COR-L47 (cell line): ENCODE measurements at regions not wholly inside any gene's neighbourhood (a gene's known extent, or its start where the extent isn't known, plus 50 kb on each side); places are given as distances from the start of the nearest gene placed in this dataset.

Experiments used
- DNase-seq: peaks from one replicate; lab custom pipeline; 2025; lab: John Stamatoyannopoulos, UW

- no peak for DNase-seq
Measured at GRCh38 chr11:98559961-98560360, 460.8 kb upstream of the CNTN5 start.

- no peak for DNase-seq
Measured at GRCh38 chr11:98561252-98561651, 459.5 kb upstream of the CNTN5 start.

GRCh38 chr11:98561877-98562395, 458.8 kb upstream of the CNTN5 start:
- no peak for DNase-seq

GRCh38 chr11:98564233-98564632, 456.5 kb upstream of the CNTN5 start:
- no peak for DNase-seq

GRCh38 chr11:98564881-98565280, 455.9 kb upstream of the CNTN5 start:
- no peak for DNase-seq

GRCh38 chr11:98565311-98565710, 455.4 kb upstream of the CNTN5 start:
- no peak for DNase-seq

- DNase-seq: no peak
Measured at GRCh38 chr11:98566978-98567377, 453.8 kb upstream of the CNTN5 start.

GRCh38 chr11:98568013-98568412, 452.7 kb upstream of the CNTN5 start:
- DNase-seq: no peak

- DNase-seq: no peak
Measured at GRCh38 chr11:98572941-98573340, 447.8 kb upstream of the CNTN5 start.

- DNase-seq: no peak
Measured at GRCh38 chr11:98587884-98588283, 432.9 kb upstream of the CNTN5 start.

GRCh38 chr11:98589967-98590366, 430.8 kb upstream of the CNTN5 start:
- DNase-seq: no peak

GRCh38 chr11:98600103-98600502, 420.6 kb upstream of the CNTN5 start:
- no peak for DNase-seq

- DNase-seq: no peak
Measured at GRCh38 chr11:98600786-98601773, 419.7 kb upstream of the CNTN5 start.

- no peak for DNase-seq
Measured at GRCh38 chr11:98616098-98616655, 404.6 kb upstream of the CNTN5 start.

- no peak for DNase-seq
Measured at GRCh38 chr11:98621767-98622166, 399.0 kb upstream of the CNTN5 start.

- no peak for DNase-seq
Measured at GRCh38 chr11:98625526-98625925, 395.2 kb upstream of the CNTN5 start.

- DNase-seq: peak; percentile 61
Measured at GRCh38 chr11:98630736-98631135, 390.0 kb upstream of the CNTN5 start.

GRCh38 chr11:98657711-98658110, 363.0 kb upstream of the CNTN5 start:
- DNase-seq: no peak

- DNase-seq: no peak
Measured at GRCh38 chr11:98659431-98659830, 361.3 kb upstream of the CNTN5 start.

- DNase-seq: no peak
Measured at GRCh38 chr11:98674390-98674789, 346.4 kb upstream of the CNTN5 start.

- DNase-seq: no peak
Measured at GRCh38 chr11:98679673-98680072, 341.1 kb upstream of the CNTN5 start.

GRCh38 chr11:98701541-98701940, 319.2 kb upstream of the CNTN5 start:
- no peak for DNase-seq
